ENCODE measurements at regions not wholly inside any gene's neighbourhood (a gene's known extent, or its start where the extent isn't known, plus 50 kb on each side); places are given as distances from the start of the nearest gene placed in this dataset.

GRCh38 chr11:107139396-107139795, 121.1 kb upstream of the GUCY1A2 start:
- H3K4me3 ChIP-seq (replicated peaks in 1 of 2; ENCODE audit: low read depth in 1 of 2, low read length in 2 of 2) = no peak overlapping the region
- POLR2A ChIA-PET = no interaction called here
- H3K9ac ChIP-seq (ENCODE audit: low read length) = no peak overlapping the region
- H3K27ac ChIP-seq (ENCODE audit: low read depth, low read length) = no peak overlapping the region
- intact Hi-C loops (cut with micrococcal nuclease) = no loop called here
- no peak overlapping the region for H3K4me2 ChIP-seq (ENCODE audit: low read length)
- no TSS peak for BruUV-seq (replicated peaks)
- H3K9me3 ChIP-seq (ENCODE audit: control insufficient read depth in 1 of 2, insufficient read depth in 1 of 2, low read depth in 1 of 2, low read length in 2 of 2) = no peaks in the 10 kb centered on the region
- RAD21 ChIA-PET (ENCODE audit: low non-redundant PET in 1 of 2, low total read pairs in 2 of 2, uncharacterized antibody in 2 of 2, unreplicated experiment in 2 of 2) = no interaction called here
- H3K9me2 ChIP-seq (ENCODE audit: insufficient read depth) = no peaks in the 10 kb centered on the region
- no peaks in the 10 kb centered on the region for H3K79me2 ChIP-seq (ENCODE audit: insufficient read depth, low read length)
- H2AFZ ChIP-seq (ENCODE audit: low read depth, low read length, poor library complexity, severe bottlenecking) = no peak overlapping the region
- ATAC-seq (no peak), DNase-seq (ENCODE audit: low read depth, low spot score) (no peak)
- no peak for TF ChIP-seq EGR1 (IDR thresholded peaks at IDR 0.05; ENCODE audit: low read depth)
- TF ChIP-seq SIN3A (IDR thresholded peaks at IDR 0.05; ENCODE audit: low read depth) = no peak
- no peak for TF ChIP-seq SP1 (IDR thresholded peaks at IDR 0.05; ENCODE audit: low read depth)
- no peak for TF ChIP-seq CEBPB (IDR thresholded peaks at IDR 0.05; ENCODE audit: low read depth)
- TF ChIP-seq SRF (IDR thresholded peaks at IDR 0.05; ENCODE audit: low read depth) = no peak
- TF ChIP-seq ELF1 (IDR thresholded peaks at IDR 0.05; ENCODE audit: borderline replicate concordance, low read depth) = no peak
- TF ChIP-seq POLR2A (IDR thresholded peaks at IDR 0.05; ENCODE audit: borderline replicate concordance, extremely low read depth, insufficient read depth, insufficient read length) = no peak
- TF ChIP-seq REST (IDR thresholded peaks at IDR 0.05; ENCODE audit: low read depth) = no peak
- no peak for TF ChIP-seq CTCF (IDR thresholded peaks at IDR 0.05 in 2 of 3, conservative IDR thresholded peaks at IDR 0.05 in 1 of 3; ENCODE audit: borderline replicate concordance in 1 of 3, insufficient read depth in 1 of 3, low read depth in 2 of 3, low read length in 2 of 3)
- H3K27me3 ChIP-seq (ENCODE audit: insufficient read depth, low read length) = 0 out of 2 replicates have a peak, but pooled peaks cover 2% of the 10 kb centered on the region
- H4K20me1 ChIP-seq (ENCODE audit: insufficient read depth) = no peaks in the 10 kb centered on the region
- no peaks in the 10 kb centered on the region for H3K4me1 ChIP-seq (ENCODE audit: control insufficient read depth in 1 of 2, insufficient read depth in 2 of 2, low read length in 2 of 2)
- H3K36me3 ChIP-seq (ENCODE audit: control insufficient read depth in 1 of 2, insufficient read depth in 2 of 2, low read length in 2 of 2) = no peaks in the 10 kb centered on the region
- CTCF ChIA-PET = no interaction called here
